ENCODE measurements at regions not wholly inside any gene's neighbourhood (a gene's known extent, or its start where the extent isn't known, plus 50 kb on each side); places are given as distances from the start of the nearest gene placed in this dataset.
"Not testable (repeated sequence)": the region's sequence is repeated elsewhere in the genome, so short reads cannot be mapped to it uniquely, and the experiment has no call there.

- DNase-seq: no peak
These were observed 313.6 kb downstream of the TBC1D32 start for GRCh38 chr6:121020656-121021055.

GRCh38 chr6:121008553-121008952, 325.7 kb downstream of the TBC1D32 start:
- no peak for DNase-seq

GRCh38 chr6:121006024-121006423, 328.3 kb downstream of the TBC1D32 start:
- no peak for DNase-seq

GRCh38 chr6:121000381-121000780, 333.9 kb downstream of the TBC1D32 start:
- no peak for DNase-seq

- no peak for DNase-seq
These were observed 337.9 kb downstream of the TBC1D32 start for GRCh38 chr6:120996340-120996739.

GRCh38 chr6:120994573-120994967, 339.7 kb downstream of the TBC1D32 start:
- DNase-seq: no peak

- no peak for DNase-seq
These were observed 340.2 kb downstream of the TBC1D32 start for GRCh38 chr6:120993929-120994572.

GRCh38 chr6:120992257-120992656, 342.0 kb downstream of the TBC1D32 start:
- no peak for DNase-seq

- no peak for DNase-seq
These were observed 343.4 kb downstream of the TBC1D32 start for GRCh38 chr6:120990866-120991265.

GRCh38 chr6:120981835-120982234, 352.4 kb downstream of the TBC1D32 start:
- no peak for DNase-seq

GRCh38 chr6:120966321-120966720, 368.0 kb downstream of the TBC1D32 start:
- DNase-seq: no peak

GRCh38 chr6:120965814-120966213, 368.5 kb downstream of the TBC1D32 start:
- DNase-seq: no peak

- DNase-seq: no peak
These were observed 373.5 kb downstream of the TBC1D32 start for GRCh38 chr6:120960761-120961160.

- DNase-seq: no peak
These were observed 380.2 kb downstream of the TBC1D32 start for GRCh38 chr6:120954111-120954510.

- DNase-seq: no peak
These were observed 383.0 kb downstream of the TBC1D32 start for GRCh38 chr6:120951258-120951657.

GRCh38 chr6:120947111-120947510, 387.2 kb downstream of the TBC1D32 start:
- DNase-seq: no peak

- no peak for DNase-seq
These were observed 388.2 kb downstream of the TBC1D32 start for GRCh38 chr6:120945905-120946594.

GRCh38 chr6:120938876-120939472, 395.3 kb downstream of the TBC1D32 start:
- DNase-seq: no peak

- DNase-seq: no peak
These were observed 396.0 kb downstream of the TBC1D32 start for GRCh38 chr6:120938164-120938875.

- no peak for DNase-seq
These were observed 398.4 kb downstream of the TBC1D32 start for GRCh38 chr6:120935908-120936307.

- no peak for DNase-seq
These were observed 399.3 kb downstream of the TBC1D32 start for GRCh38 chr6:120935016-120935415.

- not testable (repeated sequence) for DNase-seq
These were observed 402.6 kb downstream of the TBC1D32 start for GRCh38 chr6:120931520-120932180.
